ENCODE measurements at regions not wholly inside any gene's neighbourhood (a gene's known extent, or its start where the extent isn't known, plus 50 kb on each side); places are given as distances from the start of the nearest gene placed in this dataset.
A peak's percentile ranks its signal among the peaks of the same experiment; 100 is the strongest.
"Not testable (repeated sequence)": the region's sequence is repeated elsewhere in the genome, so short reads cannot be mapped to it uniquely, and the experiment has no call there.

DNA sequence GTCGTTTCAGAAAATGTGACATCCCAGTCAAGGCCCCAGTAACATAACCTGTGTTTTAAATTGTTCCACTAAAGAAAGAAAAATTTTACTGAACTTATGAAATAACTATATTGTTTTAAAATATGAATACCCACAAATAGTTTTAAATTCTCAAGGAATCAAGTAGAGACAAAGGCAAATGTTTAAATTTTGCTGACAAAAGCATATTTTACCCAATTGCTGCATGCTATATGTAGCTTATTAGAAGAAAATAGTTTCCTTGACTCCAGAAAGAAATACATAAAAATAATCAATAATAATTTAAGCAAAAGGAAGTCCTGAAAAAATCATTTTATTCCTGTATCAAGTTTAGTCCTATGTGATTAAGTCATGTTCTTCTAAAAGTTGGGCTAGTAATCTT is 481.3 kb upstream of the ADGRL3 start:
- H3K27me3 ChIP-seq, result no peaks in the 10 kb centered on the region
- TF ChIP-seq, protein P1, sequence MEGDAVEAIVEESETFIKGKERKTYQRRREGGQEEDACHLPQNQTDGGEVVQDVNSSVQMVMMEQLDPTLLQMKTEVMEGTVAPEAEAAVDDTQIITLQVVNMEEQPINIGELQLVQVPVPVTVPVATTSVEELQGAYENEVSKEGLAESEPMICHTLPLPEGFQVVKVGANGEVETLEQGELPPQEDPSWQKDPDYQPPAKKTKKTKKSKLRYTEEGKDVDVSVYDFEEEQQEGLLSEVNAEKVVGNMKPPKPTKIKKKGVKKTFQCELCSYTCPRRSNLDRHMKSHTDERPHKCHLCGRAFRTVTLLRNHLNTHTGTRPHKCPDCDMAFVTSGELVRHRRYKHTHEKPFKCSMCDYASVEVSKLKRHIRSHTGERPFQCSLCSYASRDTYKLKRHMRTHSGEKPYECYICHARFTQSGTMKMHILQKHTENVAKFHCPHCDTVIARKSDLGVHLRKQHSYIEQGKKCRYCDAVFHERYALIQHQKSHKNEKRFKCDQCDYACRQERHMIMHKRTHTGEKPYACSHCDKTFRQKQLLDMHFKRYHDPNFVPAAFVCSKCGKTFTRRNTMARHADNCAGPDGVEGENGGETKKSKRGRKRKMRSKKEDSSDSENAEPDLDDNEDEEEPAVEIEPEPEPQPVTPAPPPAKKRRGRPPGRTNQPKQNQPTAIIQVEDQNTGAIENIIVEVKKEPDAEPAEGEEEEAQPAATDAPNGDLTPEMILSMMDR (IDR thresholded peaks at IDR 0.05), result no peak

DNA sequence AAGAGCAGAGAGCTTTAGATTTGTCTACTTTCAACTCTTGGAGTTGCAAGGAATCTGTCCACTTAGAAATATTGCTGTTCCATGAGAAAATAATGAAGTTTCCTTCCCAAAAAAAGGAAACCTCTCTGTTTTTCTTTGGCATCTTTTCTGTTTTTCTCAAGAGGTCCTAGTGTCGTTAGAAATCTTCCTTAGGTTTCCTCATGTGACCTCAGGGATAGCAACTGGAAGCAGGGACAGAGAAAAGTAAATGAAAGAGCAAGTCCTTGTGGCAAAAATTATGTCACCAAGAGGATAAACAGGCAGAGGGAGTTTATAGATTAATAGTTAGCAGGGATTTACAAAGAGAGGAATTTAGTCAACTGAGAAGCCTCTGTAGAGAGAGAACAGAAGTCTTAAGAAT is 478.4 kb upstream of the ADGRL3 start:
- DNase-seq (ENCODE audit: low spot score), result no peak
- peak overlapping the region in 1 of 2 donors; percentile 3 for H3K27ac ChIP-seq
- no peaks in the 10 kb centered on the region for H3K27me3 ChIP-seq
- no peak overlapping the region for H3K4me3 ChIP-seq
- no peaks in the 10 kb centered on the region for H3K36me3 ChIP-seq
- TF ChIP-seq, protein P1 (IDR thresholded peaks at IDR 0.05), result no peak
- H3K9me3 ChIP-seq, result no peaks in the 10 kb centered on the region
- no peaks in the 10 kb centered on the region for H3K4me1 ChIP-seq

More for the DNA sequence above, 481.3 kb upstream of the ADGRL3 start:
- no peak for DNase-seq (ENCODE audit: low spot score)
- Histone ChIP-seq H3K4me3 (no peak overlapping the region), H3K36me3 (no peaks in the 10 kb centered on the region), H3K9me3 (no peaks in the 10 kb centered on the region), H3K27ac (no peak overlapping the region), H3K4me1 (no peaks in the 10 kb centered on the region)

DNA sequence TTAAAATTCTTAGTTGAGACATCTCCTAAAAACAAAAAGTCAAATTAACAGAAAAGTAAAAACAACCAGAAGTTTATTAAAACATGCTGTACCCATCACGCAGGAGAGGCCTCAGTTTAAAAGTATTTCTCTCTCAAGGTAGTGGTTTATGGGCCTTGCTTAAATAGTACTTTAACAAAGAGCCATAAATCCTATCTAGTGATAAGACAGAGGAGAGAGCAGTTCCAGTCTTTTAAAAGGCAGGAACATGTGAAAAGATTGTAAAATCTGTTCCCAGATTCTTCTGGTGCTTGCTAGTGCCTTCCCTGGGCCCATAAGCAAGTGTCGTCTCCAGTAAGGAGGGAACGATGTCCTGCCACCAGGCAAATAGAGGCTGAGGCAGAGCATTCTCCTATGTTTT is 476.3 kb upstream of the ADGRL3 start:
- TF ChIP-seq, protein P1 (IDR thresholded peaks at IDR 0.05), result no peak
- no peaks in the 10 kb centered on the region for H3K27me3 ChIP-seq
- H3K4me3 ChIP-seq, result no peak overlapping the region
- peaks cover 0 to 4% of the 10 kb centered on the region in 2 donors for H3K9me3 ChIP-seq
- H3K27ac ChIP-seq, result no peak overlapping the region
- no peak for DNase-seq (ENCODE audit: low spot score)
- no peaks in the 10 kb centered on the region for H3K36me3 ChIP-seq
- H3K4me1 ChIP-seq, result no peaks in the 10 kb centered on the region

DNA sequence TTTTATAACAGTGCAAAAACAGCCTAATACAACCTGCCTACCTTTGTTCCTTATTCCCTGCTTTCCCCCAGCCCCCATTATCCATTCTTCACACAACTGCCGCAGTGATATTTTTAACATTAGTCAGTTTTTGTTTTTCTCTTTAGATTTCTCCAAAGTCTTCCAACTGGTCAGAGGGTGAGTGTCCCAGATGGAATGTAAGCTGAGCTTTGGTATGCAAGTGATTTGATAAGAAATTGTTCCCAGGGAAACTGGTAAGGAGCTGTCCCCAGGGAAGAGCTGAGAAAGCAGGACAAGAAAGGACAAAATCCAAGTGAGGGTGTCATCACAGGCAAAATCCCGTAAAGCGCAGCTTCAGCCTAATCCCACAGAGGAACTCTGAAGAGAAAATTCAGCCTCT is 475.5 kb upstream of the ADGRL3 start:
- Histone ChIP-seq H3K27me3 (no peaks in the 10 kb centered on the region), H3K9me3 (peaks cover 0 to 4% of the 10 kb centered on the region in 2 donors), H3K4me1 (no peaks in the 10 kb centered on the region), H3K4me3 (no peak overlapping the region), H3K36me3 (no peaks in the 10 kb centered on the region), H3K27ac (no peak overlapping the region)
- no peak for DNase-seq (ENCODE audit: low spot score)
- TF ChIP-seq, protein P1 (IDR thresholded peaks at IDR 0.05), result no peak

DNA sequence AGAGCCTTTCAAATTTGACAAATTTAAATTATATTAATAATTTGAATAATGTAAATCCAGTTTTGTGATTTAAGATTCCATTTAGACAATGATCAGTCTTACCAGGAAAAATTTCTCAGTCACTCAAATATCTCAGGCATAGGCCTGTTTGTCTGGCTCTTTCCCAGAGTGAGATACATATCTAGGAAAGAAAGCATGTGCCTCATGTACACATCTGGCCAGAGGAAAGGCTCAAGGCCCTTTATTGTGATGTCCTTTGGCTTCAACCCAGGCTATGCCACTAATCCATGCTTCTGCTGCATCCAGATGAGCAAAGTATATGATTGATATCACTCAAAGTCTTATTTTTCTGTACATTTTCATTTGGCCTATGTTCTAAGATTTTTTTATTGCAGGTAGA is 473.3 kb upstream of the ADGRL3 start:
- Histone ChIP-seq H3K27ac (no peak overlapping the region), H3K4me1 (no peaks in the 10 kb centered on the region), H3K36me3 (no peaks in the 10 kb centered on the region), H3K9me3 (peaks cover 0 to 4% of the 10 kb centered on the region in 2 donors), H3K27me3 (no peaks in the 10 kb centered on the region), H3K4me3 (no peak overlapping the region)
- no peak for DNase-seq (ENCODE audit: low spot score)
- TF ChIP-seq, protein P1 (IDR thresholded peaks at IDR 0.05), result no peak

DNA sequence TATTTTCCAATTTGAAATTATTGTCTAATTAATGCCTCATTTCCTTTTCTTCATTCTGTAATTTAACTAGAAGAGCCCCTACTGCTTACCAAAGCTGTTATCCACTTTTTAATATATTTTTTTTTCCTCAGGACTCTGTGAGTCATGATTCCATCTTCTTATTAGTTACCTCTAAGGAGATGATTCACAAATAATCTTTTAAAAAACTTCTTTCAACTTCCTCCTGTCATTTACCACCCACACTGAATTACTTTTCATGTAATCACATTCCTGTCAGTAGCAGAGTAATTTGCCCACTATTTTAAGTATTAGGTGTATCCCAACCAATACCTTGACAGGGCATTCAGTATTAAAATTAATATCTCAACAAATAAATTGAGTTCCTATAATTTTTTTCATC is 470.9 kb upstream of the ADGRL3 start:
- no peak for DNase-seq (ENCODE audit: low spot score)
- TF ChIP-seq, protein P1 (IDR thresholded peaks at IDR 0.05), result no peak
- Histone ChIP-seq H3K27me3 (no peaks in the 10 kb centered on the region), H3K27ac (no peak overlapping the region), H3K9me3 (peaks cover 0 to 4% of the 10 kb centered on the region in 2 donors), H3K36me3 (no peaks in the 10 kb centered on the region), H3K4me1 (no peaks in the 10 kb centered on the region), H3K4me3 (no peak overlapping the region)

DNA sequence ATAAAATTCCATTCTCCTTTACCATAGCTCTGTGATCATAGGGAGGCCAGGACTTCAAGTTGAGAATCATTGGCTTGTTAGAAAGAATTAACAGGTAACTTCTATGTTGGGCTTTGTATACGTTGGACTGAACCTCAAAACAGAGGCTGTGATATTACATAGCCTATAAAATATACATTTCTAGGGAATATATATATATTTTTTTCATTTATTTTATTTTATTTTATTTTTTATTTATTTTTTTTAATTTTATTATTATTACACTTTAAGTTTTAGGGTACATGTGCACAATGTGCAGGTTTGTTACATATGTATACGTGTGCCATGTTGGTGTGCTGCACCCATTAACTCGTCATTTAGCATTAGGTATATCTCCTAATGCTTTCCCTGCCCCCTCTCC is 470.4 kb upstream of the ADGRL3 start:
- H3K9me3 ChIP-seq, result not testable (repeated sequence)

More for the DNA sequence above, 470.4 kb upstream of the ADGRL3 start:
- not testable (repeated sequence) for DNase-seq (ENCODE audit: low spot score); H3K27me3 ChIP-seq; H3K4me3 ChIP-seq; H3K27ac ChIP-seq; H3K4me1 ChIP-seq; H3K36me3 ChIP-seq

Measured in right atrium auricular region (tissue), 2 donors.